ENCODE measurements at regions not wholly inside any gene's neighbourhood (a gene's known extent, or its start where the extent isn't known, plus 50 kb on each side); places are given as distances from the start of the nearest gene placed in this dataset.
"Not testable (repeated sequence)": the region's sequence is repeated elsewhere in the genome, so short reads cannot be mapped to it uniquely, and the experiment has no call there.

GRCh38 chrX:115357326-115358120, 68.0 kb downstream of the LUZP4 start:
- no peak for DNase-seq

DNA sequence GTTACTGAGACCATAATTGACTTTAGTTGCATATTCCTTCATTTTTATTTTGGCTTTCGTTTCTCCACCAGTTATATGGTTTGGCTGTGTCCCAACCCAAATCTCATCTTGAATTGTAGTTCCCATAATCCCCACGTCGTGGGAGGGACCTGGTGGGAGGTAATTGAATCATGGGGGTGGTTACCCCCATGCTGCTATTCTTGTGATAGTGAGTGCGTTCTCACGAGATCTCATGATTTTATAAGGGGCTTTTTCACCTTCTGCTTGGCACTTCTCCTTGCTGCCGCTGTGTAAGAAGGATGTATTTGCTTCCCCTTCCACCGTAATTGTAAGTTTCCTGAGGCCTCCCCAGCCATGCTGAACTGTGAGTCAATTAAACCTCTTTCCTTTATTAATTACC, 70.0 kb downstream of the LUZP4 start:
- not testable (repeated sequence) for DNase-seq

DNA sequence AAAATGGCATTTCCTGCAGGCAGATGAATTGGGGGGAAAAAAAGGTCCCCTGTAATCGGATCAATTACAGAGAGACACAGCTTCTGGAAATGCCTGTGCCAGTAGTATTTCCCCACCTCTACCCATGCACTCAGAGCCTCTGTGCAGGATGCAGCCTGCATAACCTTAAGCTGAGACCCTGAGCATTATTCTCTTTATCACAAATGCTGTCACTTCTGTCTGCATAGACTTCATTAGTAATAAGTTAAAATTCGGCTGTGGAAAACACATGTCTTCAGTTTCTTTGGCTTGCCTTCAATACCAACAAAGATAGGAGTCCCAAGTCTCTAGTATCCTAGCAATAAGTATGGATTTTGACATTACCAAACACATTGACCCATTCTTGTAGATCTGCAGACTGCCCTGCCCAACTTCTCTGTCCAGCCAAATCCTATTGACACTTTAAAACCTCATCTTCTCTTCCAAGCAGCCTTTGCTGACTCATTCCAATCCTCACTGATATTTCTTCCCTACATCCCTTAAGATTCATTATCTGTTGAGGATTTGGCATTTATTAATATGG, 70.8 kb downstream of the LUZP4 start:
- DNase-seq: no peak

- no peak for DNase-seq
Measured at GRCh38 chrX:115362334-115363095, 73.0 kb downstream of the LUZP4 start.

DNA sequence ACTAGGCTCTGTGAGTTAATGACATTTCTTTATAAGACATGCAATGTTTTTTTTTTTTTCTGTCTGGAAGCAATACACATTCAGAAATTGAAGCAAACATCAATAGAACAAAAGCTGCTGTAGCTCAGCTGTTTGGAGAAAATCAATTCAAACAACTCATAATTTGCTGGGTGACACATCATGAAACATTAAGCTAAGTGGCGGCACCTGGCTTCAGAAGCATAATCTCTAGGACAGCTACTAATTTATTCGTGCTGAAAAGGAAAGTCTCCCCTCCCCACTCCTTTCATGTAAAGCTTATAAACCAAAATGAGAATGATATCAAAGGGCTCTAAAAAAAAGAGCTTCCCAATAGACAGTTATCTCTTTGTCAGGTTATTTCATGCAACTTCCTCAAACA, 73.9 kb downstream of the LUZP4 start:
- no peak for DNase-seq

GRCh38 chrX:115363897-115364296, 74.4 kb downstream of the LUZP4 start:
- DNase-seq: no peak

GRCh38 chrX:115364670-115365069, 75.2 kb downstream of the LUZP4 start:
- DNase-seq: no peak

GRCh38 chrX:115366535-115366934, 77.0 kb downstream of the LUZP4 start:
- DNase-seq: no peak

DNA sequence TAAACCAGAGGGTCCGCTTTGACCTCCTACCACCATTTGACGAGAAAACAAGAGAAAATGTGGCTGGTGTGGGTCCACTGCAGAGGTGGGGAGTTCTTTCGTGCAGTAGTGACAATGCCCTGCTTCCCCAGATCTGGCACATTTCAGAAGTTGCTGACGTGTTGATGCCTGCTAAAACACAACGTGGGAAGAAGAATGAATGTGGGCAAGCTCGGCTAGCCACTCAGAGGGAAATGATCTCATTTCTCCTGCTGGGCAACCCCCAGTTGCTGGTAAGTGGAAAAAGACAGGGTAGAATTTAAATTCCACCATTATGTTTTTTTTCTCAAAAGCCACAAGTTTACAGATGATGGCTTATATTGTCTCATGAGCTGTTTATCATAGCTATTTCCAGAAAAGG, 77.9 kb downstream of the LUZP4 start:
- DNase-seq: no peak

GRCh38 chrX:115367951-115368350, 78.4 kb downstream of the LUZP4 start:
- DNase-seq: no peak

GRCh38 chrX:115368876-115369275, 79.4 kb downstream of the LUZP4 start:
- no peak for DNase-seq

GRCh38 chrX:115372152-115372551, 82.6 kb downstream of the LUZP4 start:
- DNase-seq: no peak

- no peak for DNase-seq
Measured at GRCh38 chrX:115373308-115373707, 83.8 kb downstream of the LUZP4 start.

DNA sequence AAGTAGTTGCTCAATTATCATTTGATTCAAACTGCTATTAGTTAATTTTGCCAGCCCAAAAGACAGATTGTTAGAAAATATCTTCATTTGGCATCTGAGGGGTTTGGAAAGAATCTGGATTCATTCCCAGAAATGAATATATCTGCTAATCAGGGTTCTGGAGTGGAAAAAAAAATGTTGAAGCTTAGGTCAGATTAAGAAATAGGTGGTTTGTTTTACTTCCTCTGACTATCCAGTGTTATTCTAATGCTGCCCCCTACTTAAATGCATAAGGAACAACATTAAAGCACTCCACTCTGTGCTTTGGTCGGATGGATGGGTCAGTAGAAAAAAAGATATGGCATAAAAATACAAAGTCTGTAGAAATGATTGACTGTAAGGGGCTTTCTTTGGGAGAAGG, 89.0 kb downstream of the LUZP4 start:
- no peak for DNase-seq

GRCh38 chrX:115387327-115387726, 97.8 kb downstream of the LUZP4 start:
- no peak for DNase-seq

- no peak for DNase-seq
Measured at GRCh38 chrX:115388879-115389278, 99.4 kb downstream of the LUZP4 start.

DNA sequence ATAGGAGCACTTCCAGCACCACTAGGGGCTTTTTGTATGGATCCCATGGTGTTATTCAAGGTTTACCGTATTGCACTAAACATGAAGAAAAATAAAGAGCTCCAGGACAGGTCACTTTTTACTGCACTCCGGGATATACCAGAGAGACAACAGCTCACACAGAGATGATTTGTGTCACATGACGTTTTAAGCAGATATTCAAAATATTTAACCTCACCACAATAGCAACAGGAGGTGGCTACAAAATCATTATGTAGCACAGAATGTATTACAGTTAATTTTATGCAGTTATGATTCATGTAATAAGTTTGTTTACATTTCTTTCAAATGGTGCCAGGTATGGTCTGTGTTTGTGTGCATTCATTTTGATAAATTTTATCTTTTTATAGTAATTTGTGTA, 100.6 kb downstream of the LUZP4 start:
- DNase-seq: no peak

DNA sequence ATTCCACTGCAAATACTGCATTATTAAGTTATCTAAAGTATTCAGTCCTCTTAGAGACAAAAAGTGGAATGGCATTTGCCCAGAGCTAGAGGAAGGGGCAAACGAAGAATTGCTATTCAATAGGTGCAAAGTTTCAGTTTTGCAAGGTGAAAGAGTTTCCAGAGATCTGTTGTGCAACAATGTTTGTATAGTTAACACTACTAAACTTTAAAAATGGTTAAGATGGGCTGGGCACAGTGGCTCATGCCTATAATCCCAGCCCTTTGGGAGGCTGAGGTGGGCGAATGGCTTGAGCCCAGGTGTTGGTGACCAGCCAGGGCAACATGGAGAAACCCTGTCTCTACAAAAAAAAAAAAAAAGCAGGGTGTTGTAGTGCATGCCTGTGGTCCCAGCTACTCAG, 102.5 kb downstream of the LUZP4 start:
- DNase-seq: no peak

DNA sequence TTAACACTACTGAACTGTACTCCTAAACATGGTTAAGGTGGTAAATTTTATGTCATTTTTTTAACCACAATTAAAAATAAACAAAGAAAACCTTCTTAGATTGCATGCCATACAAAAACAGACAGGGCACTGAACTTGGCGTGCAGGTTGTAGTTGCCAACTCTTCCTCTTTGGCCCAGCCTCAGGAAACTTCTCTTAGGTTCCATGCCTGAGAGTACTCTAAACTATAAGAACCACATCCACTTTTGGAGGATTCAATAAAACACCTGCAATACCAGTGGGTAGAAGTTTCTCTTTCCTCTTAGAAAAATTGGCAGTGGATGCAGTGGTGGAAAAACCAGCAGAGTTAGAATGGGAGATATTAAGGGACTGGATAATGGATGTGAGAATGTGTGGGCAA, 103.4 kb downstream of the LUZP4 start:
- no peak for DNase-seq

- DNase-seq: no peak
Measured at GRCh38 chrX:115393271-115393670, 103.8 kb downstream of the LUZP4 start.

- not testable (repeated sequence) for DNase-seq
Measured at GRCh38 chrX:115394806-115395205, 105.3 kb downstream of the LUZP4 start.

DNA sequence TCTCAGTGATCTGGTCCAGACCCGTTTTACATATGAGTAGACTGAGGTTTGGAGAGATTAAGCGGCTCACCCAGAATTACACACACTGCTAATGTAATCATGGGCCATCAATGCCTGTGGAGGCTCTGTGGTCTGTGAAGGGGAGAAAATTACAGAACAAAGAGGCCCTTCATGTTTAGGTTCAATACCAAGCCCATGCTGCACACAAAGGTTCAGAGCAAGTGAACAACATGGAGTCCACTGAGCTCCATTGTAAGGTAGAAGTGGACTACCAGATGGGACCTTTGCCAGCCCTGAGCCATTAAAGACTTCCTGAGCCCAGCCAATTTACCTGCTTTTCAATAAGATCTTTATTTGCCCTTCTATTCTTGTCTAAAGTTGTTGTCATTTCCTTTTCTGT, 109.8 kb downstream of the LUZP4 start:
- DNase-seq: no peak

GRCh38 chrX:115400960-115401359, 111.4 kb downstream of the LUZP4 start:
- no peak for DNase-seq

DNA sequence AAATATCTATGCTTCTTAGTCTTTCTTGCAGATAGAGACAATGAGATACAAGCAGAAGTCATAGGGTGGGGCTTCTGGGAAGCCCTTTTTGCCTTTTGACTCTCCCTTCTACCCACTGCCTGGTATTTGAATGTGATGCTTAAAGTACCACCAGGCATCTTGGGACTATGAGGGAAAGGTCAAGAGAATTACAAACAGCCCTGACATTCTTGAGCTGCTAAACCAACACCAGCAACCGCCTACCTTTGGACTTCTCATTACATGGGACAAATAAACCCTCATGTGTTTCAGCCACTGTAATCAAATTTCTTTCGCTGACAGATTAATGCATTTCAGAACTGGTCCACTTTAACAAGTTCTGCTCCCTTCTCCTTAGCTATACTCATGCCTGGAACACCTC, 112.8 kb downstream of the LUZP4 start:
- DNase-seq: no peak

Data from CD4-positive, alpha-beta T cell treated with Interleukin-4 for 4 hours (primary cell).